ENCODE measurements at regions not wholly inside any gene's neighbourhood (a gene's known extent, or its start where the extent isn't known, plus 50 kb on each side); places are given as distances from the start of the nearest gene placed in this dataset.
"Not testable (repeated sequence)": the region's sequence is repeated elsewhere in the genome, so short reads cannot be mapped to it uniquely, and the experiment has no call there.

- Histone ChIP-seq H3K4me3 (no peak overlapping the region), H3K4me1 (no peaks in the 10 kb centered on the region), H3K27me3 (no peaks in the 10 kb centered on the region), H3K27ac (no peak overlapping the region), H3K9me3 (peaks cover 0 to 5% of the 10 kb centered on the region in 2 donors), H3K36me3 (no peaks in the 10 kb centered on the region)
- no peak for DNase-seq (ENCODE audit: low spot score)
- TF ChIP-seq CTCF (IDR thresholded peaks at IDR 0.05), result no peak
Measured at GRCh38 chr1:170448661-170449158, 83.3 kb upstream of the GORAB start.

GRCh38 chr1:170457325-170458050, 74.5 kb upstream of the GORAB start:
- not testable (repeated sequence) for H3K9me3 ChIP-seq; H3K27ac ChIP-seq; H3K27me3 ChIP-seq; H3K36me3 ChIP-seq; H3K4me3 ChIP-seq; DNase-seq (ENCODE audit: low spot score); H3K4me1 ChIP-seq

GRCh38 chr1:170460001-170460400, 72.0 kb upstream of the GORAB start:
- no peak for TF ChIP-seq CTCF (IDR thresholded peaks at IDR 0.05)
- H3K4me3 ChIP-seq, result no peak overlapping the region
- H3K36me3 ChIP-seq, result no peaks in the 10 kb centered on the region
- H3K27me3 ChIP-seq, result no peaks in the 10 kb centered on the region
- H3K9me3 ChIP-seq, result no peaks in the 10 kb centered on the region
- no peak overlapping the region for H3K27ac ChIP-seq
- DNase-seq (ENCODE audit: low spot score), result no peak
- no peaks in the 10 kb centered on the region for H3K4me1 ChIP-seq

- H3K36me3 ChIP-seq, result no peaks in the 10 kb centered on the region
- TF ChIP-seq CTCF (IDR thresholded peaks at IDR 0.05), result no peak
- DNase-seq (ENCODE audit: low spot score), result no peak
Measured at GRCh38 chr1:170460414-170461155, 71.4 kb upstream of the GORAB start.

GRCh38 chr1:170461291-170461747, 70.6 kb upstream of the GORAB start:
- H3K9me3 ChIP-seq, result no peaks in the 10 kb centered on the region
- no peaks in the 10 kb centered on the region for H3K4me1 ChIP-seq
- DNase-seq (ENCODE audit: low spot score), result no peak
- H3K36me3 ChIP-seq, result no peaks in the 10 kb centered on the region
- H3K4me3 ChIP-seq, result no peak overlapping the region
- TF ChIP-seq CTCF (IDR thresholded peaks at IDR 0.05), result no peak
- no peak overlapping the region for H3K27ac ChIP-seq
- no peaks in the 10 kb centered on the region for H3K27me3 ChIP-seq

More at GRCh38 chr1:170460414-170461155, 71.4 kb upstream of the GORAB start:
- Histone ChIP-seq H3K4me1 (no peaks in the 10 kb centered on the region), H3K9me3 (no peaks in the 10 kb centered on the region), H3K4me3 (no peak overlapping the region), H3K27ac (no peak overlapping the region), H3K27me3 (no peaks in the 10 kb centered on the region)

- no peaks in the 10 kb centered on the region for H3K27me3 ChIP-seq
- no peaks in the 10 kb centered on the region for H3K4me1 ChIP-seq
- no peaks in the 10 kb centered on the region for H3K36me3 ChIP-seq
- DNase-seq (ENCODE audit: low spot score), result no peak
- TF ChIP-seq CTCF (IDR thresholded peaks at IDR 0.05), result no peak
- H3K27ac ChIP-seq, result no peak overlapping the region
- no peaks in the 10 kb centered on the region for H3K9me3 ChIP-seq
- H3K4me3 ChIP-seq, result no peak overlapping the region
Measured at GRCh38 chr1:170461762-170462384, 70.1 kb upstream of the GORAB start.
